ENCODE measurements at regions not wholly inside any gene's neighbourhood (a gene's known extent, or its start where the extent isn't known, plus 50 kb on each side); places are given as distances from the start of the nearest gene placed in this dataset.

DNA sequence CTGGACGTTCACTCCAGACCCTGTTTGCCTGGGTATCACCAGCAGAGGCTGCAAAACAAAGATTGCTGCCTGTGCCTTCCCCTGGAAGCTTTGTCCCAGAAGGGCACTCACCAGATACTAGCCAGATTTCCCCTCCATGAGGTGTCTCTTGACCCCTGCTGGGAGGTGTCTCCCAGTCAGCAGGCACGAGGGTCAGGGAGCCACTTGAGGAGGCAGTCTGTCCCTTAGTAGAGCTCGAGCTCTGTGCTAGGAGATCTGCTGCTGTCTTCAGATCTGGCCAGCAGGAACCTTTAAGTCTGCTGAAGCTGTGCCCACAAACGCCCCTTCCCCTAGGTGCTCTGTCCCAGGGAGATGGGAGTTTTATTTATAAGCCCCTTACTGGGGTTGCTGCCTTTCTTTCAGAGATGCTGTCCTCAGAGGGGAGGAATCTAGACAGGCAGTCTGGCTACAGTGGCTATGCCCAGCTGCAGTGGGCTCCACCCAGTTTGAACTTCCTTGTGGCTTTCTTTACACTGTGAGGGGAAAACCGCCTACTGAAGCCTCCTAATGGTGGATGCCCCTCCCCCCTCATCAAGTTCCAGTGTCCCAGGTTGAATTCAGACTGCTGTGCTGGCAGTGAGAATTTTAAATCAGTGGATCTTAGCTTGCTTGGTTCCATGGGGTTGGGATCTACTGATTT, 253.9 kb downstream of the SPATA31D1 start:
- WGBS, 2 experiments (ENCODE audit: insufficient coverage in 1 of 2, insufficient read length in 1 of 2): 87 to 90% methylated on average over 5 of the region's 5 CpGs
- TF ChIP-seq, protein P1, sequence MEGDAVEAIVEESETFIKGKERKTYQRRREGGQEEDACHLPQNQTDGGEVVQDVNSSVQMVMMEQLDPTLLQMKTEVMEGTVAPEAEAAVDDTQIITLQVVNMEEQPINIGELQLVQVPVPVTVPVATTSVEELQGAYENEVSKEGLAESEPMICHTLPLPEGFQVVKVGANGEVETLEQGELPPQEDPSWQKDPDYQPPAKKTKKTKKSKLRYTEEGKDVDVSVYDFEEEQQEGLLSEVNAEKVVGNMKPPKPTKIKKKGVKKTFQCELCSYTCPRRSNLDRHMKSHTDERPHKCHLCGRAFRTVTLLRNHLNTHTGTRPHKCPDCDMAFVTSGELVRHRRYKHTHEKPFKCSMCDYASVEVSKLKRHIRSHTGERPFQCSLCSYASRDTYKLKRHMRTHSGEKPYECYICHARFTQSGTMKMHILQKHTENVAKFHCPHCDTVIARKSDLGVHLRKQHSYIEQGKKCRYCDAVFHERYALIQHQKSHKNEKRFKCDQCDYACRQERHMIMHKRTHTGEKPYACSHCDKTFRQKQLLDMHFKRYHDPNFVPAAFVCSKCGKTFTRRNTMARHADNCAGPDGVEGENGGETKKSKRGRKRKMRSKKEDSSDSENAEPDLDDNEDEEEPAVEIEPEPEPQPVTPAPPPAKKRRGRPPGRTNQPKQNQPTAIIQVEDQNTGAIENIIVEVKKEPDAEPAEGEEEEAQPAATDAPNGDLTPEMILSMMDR (conservative IDR thresholded peaks at IDR 0.05): no peak

DNA sequence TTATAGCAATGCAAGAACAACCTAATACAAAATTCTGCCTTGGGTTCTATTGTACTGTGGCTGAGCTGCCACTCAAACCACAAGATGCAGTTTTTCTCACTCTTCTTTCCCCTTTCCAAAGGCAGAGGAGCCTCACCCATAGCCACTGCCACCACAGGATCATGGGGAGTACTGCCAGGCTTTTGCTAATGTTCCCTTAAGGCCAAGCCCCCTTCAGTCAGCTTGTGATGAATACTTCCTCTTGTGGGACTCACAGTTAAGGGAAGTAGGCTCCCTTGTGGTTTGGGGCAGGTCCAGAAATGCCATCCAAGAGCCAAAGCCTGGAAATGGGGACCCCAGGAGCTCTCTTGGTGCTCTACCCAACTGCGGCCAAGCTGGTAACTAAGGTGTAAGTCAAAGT, 258.7 kb downstream of the SPATA31D1 start:
- H3K9ac ChIP-seq (ENCODE audit: extremely low read depth, low read length, poor library complexity, severe bottlenecking): no peak overlapping the region
- no peaks in the 10 kb centered on the region for H3K27me3 ChIP-seq (ENCODE audit: control insufficient read depth, insufficient read depth, low read length, poor library complexity, severe bottlenecking)
- no peaks in the 10 kb centered on the region for H3K27me3 Mint-ChIP-seq (ENCODE audit: insufficient read depth)
- TF ChIP-seq, protein P1 (conservative IDR thresholded peaks at IDR 0.05): no peak
- no peaks in the 10 kb centered on the region for H3K36me3 ChIP-seq (ENCODE audit: control insufficient read depth, insufficient read depth, low read length)
- 89 to 100% methylated on average over 1 of the region's 1 CpG for WGBS, 2 experiments (ENCODE audit: insufficient coverage in 1 of 2, insufficient read length in 1 of 2)
- no peaks in the 10 kb centered on the region for H3K9me3 Mint-ChIP-seq
- no peak for DNase-seq
- H3K27ac ChIP-seq (ENCODE audit: low read depth, low read length): no peak overlapping the region
- no peak overlapping the region for H3K4me3 ChIP-seq (ENCODE audit: low read length)
- no peaks in the 10 kb centered on the region for H3K4me1 Mint-ChIP-seq
- no peaks in the 10 kb centered on the region for H3K4me1 ChIP-seq (ENCODE audit: control insufficient read depth, insufficient read depth, low read length)
- H3K36me3 Mint-ChIP-seq (ENCODE audit: low read depth): no peaks in the 10 kb centered on the region
- H3K4me3 Mint-ChIP-seq: no peak overlapping the region
- no peaks in the 10 kb centered on the region for H3K9me3 ChIP-seq (ENCODE audit: control insufficient read depth, low read length)
- no peak overlapping the region for H3K27ac Mint-ChIP-seq

More for the DNA sequence above, 253.9 kb downstream of the SPATA31D1 start:
- no peak overlapping the region for H3K9ac ChIP-seq (ENCODE audit: extremely low read depth, low read length, poor library complexity, severe bottlenecking)
- H3K4me3 ChIP-seq (ENCODE audit: low read length): no peak overlapping the region
- H3K36me3 Mint-ChIP-seq (ENCODE audit: low read depth): no peaks in the 10 kb centered on the region
- no peaks in the 10 kb centered on the region for H3K4me1 ChIP-seq (ENCODE audit: control insufficient read depth, insufficient read depth, low read length)
- H3K9me3 ChIP-seq (ENCODE audit: control insufficient read depth, low read length): peaks cover 8% of the 10 kb centered on the region
- H3K27ac Mint-ChIP-seq: no peak overlapping the region
- no peak for DNase-seq
- peaks cover 7% of the 10 kb centered on the region for H3K9me3 Mint-ChIP-seq
- no peaks in the 10 kb centered on the region for H3K36me3 ChIP-seq (ENCODE audit: control insufficient read depth, insufficient read depth, low read length)
- no peak overlapping the region for H3K27ac ChIP-seq (ENCODE audit: low read depth, low read length)
- no peaks in the 10 kb centered on the region for H3K27me3 ChIP-seq (ENCODE audit: control insufficient read depth, insufficient read depth, low read length, poor library complexity, severe bottlenecking)
- no peaks in the 10 kb centered on the region for H3K4me1 Mint-ChIP-seq
- H3K27me3 Mint-ChIP-seq (ENCODE audit: insufficient read depth): no peaks in the 10 kb centered on the region
- H3K4me3 Mint-ChIP-seq: no peak overlapping the region

DNA sequence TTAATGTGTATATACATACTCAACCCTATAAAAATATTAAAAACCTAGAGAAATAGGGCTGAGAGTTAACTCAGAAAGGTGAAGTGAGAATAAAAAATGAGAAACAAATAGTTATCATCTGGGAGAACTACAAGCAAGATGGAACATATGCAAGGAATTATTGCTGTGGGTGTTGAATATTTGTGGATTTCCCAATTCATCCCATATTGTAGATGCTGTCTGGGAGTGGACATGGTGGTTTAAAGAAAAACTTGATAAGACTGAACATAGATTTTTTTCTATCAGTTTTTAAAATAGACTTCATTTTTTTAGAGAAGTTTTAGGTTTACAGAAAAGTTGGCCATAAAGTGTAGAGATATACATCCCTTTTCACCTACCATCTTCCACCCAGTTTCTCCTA, 263.5 kb downstream of the SPATA31D1 start:
- H3K27ac ChIP-seq (ENCODE audit: low read depth, low read length): no peak overlapping the region
- H3K4me3 ChIP-seq (ENCODE audit: low read length): no peak overlapping the region
- TF ChIP-seq, protein P1 (conservative IDR thresholded peaks at IDR 0.05): no peak
- no peak overlapping the region for H3K9ac ChIP-seq (ENCODE audit: extremely low read depth, low read length, poor library complexity, severe bottlenecking)
- no peaks in the 10 kb centered on the region for H3K4me1 ChIP-seq (ENCODE audit: control insufficient read depth, insufficient read depth, low read length)
- no peaks in the 10 kb centered on the region for H3K9me3 Mint-ChIP-seq
- no peaks in the 10 kb centered on the region for H3K4me1 Mint-ChIP-seq
- no peak overlapping the region for H3K27ac Mint-ChIP-seq
- no peak overlapping the region for H3K4me3 Mint-ChIP-seq
- no peaks in the 10 kb centered on the region for H3K36me3 ChIP-seq (ENCODE audit: control insufficient read depth, insufficient read depth, low read length)
- no peaks in the 10 kb centered on the region for H3K9me3 ChIP-seq (ENCODE audit: control insufficient read depth, low read length)
- H3K36me3 Mint-ChIP-seq (ENCODE audit: low read depth): no peaks in the 10 kb centered on the region
- no peak for DNase-seq
- no peaks in the 10 kb centered on the region for H3K27me3 ChIP-seq (ENCODE audit: control insufficient read depth, insufficient read depth, low read length, poor library complexity, severe bottlenecking)
- no peaks in the 10 kb centered on the region for H3K27me3 Mint-ChIP-seq (ENCODE audit: insufficient read depth)
